AG20443 (cell line): ENCODE measurements at regions not wholly inside any gene's neighbourhood (a gene's known extent, or its start where the extent isn't known, plus 50 kb on each side); places are given as distances from the start of the nearest gene placed in this dataset.

Experiments used
- DNase-seq: peaks from one replicate; pipeline ENCODE4 v3.0.0; 2012; ENCODE audit warnings: low spot score, mixed read lengths

DNA sequence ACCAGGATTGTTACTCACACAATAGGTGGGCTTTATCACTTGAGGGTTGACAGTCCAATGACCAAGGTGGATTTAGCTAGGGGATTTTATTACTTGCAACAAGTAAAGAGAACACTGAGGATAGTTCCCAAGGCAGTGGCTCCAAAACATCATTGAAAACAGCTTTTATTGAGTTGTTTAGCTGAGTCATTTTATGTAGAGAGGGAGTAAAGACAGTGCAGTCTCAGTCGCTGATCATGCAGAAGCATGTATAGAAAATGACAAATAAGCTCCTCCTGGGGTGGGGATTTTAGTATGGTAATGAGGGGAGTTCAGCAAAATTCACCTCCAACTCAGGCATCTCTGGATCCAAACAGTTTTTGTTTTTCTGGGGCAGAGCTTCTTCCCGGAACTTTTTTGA is 163.0 kb upstream of the CCDC179 start:
- DNase-seq = no peak

DNA sequence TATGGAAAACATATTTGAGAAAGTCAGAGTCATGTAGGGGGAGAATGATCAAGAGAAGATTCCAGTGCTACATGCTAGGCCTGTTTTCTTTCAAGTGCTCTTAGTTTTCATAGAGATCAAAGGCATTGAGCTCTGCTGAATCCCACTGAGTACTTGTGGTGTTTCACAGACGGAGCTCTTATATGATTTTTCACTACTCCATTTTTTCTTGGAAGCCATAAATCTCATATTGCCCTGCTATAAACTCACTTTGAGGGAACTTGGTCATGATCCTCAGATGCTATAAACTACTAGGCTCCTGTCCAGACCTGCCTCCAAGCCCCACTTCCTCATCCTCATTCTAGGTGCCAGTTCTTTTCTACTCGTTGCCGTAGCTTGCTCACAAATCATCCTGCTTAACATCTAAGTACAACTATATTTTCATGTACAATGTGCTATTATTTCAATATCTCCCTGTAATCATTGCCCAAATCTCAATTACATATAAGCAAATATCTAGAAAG is 180.8 kb upstream of the CCDC179 start:
- DNase-seq = no peak

DNA sequence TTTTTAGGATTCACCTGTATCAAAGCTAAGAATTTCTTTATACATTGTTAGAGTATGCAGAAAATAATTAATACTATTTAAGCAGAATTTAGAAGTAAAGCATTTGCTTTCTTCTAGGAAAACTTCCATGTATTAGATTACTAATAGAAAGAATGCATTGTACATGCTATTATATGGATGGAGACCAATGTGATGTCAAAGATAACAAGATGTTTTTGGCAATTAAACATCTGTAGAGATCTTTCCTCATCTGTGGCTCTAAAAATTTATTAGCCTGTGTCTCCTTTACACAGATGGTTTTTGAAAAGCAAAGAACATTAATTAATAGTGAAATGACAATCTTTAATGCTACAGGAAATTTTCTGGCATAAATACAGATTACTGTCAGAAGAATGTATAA is 198.4 kb upstream of the CCDC179 start:
- DNase-seq = no peak

DNA sequence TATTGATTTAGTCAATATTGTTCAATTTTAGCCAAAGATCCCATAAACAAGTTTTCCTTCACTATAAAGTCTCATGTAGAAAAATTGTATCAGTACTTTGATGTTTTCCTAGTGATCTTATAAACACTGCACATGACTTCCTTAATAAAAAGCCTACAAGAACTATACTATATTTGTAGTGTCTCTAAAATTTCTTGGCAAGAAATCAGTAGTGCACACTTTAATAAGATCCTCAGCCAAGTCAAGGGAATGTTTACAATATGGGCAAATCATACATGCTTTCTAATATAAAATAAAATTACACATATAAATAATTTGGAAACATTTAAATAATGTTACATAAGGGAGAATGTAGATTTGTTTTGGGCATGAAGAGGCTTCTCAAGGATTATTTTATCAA is 203.0 kb upstream of the CCDC179 start:
- DNase-seq = no peak

DNA sequence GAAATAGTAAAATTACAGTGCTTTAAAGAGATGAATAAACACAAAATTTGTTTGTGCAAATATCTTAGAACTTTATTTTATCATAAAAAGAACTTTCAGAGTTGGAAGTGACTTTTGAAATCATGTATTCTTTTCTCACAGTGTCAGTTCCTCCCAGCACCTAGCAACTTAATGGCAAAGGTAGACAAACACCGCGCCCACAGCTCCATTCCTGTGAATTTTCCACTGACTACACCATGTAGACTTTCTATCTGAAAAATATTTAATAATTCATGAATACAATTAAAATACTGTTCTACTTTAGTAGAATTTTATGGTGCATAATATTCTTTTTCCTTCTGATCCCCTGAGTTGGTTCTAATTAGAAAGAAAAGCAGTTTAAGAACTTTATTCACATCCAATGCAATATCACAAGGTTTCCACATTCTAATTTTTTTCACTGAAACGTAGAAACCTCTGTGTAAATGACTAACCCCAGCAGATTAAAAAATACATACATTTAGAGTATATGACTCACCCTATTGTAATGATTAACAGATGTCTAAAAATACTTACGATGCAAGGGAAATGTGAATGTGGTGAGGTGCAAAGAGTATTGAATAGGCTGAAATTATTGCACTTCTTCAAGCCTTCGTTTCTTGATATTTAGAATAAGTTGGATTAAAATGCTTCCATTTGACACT is 218.2 kb upstream of the CCDC179 start:
- DNase-seq = no peak

DNA sequence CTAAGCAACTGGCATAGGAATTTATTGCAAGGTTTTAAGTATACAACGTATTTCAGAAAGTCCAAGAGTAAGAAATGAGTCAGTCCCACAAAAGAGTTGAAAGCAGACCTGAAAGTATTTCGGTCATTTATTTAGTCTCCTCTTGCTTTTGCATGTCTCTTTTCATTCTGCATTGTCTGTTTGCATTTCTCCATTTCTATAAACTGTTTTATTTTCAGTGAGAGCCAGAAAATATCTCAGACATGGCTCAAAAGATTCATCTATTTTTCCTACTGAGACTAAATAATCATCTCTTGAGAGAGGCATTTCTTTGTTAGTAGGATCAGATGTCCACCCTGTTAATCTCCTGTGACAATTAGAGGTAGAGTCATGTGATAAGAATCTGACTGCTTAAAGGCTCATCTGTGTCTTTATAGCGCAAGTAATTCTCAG is 219.1 kb upstream of the CCDC179 start:
- DNase-seq = no peak

DNA sequence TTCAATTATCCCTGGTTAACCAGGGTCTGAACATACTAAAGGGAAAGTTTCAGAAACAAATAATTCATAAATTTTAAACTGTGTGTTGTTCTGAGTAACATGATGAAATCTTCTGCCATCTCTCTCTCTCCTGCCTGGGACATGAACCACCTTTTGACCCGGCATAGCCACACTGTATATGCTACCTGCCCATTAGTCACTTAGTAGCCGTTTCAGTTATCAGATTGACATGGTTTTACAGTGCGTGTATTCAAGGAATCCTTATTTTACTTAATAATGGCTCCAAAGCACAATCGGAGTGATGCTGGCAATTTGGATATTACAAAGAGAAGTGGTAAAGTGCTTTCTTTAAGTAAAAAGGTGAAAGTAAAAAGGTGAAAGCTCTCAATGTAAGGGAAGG is 227.1 kb upstream of the CCDC179 start:
- DNase-seq = no peak

DNA sequence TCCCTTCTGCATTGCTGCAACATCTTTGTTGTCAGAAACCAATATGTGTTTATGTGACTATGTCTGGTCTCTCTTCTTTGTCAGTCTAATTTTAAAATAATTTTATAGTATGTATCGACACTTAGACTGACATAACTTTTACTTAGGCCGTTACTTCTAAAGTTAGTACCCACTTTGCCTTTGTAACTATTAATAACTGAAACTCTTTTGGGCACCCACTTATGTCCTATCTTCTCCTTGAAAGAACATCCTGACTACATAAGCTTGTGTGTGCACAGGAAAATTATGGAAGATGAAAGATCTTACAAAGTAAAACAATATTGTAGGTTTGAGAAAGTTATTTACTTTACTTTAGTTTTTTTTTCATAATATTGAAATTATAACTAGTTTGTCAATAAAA is 230.4 kb upstream of the CCDC179 start:
- no peak for DNase-seq

DNA sequence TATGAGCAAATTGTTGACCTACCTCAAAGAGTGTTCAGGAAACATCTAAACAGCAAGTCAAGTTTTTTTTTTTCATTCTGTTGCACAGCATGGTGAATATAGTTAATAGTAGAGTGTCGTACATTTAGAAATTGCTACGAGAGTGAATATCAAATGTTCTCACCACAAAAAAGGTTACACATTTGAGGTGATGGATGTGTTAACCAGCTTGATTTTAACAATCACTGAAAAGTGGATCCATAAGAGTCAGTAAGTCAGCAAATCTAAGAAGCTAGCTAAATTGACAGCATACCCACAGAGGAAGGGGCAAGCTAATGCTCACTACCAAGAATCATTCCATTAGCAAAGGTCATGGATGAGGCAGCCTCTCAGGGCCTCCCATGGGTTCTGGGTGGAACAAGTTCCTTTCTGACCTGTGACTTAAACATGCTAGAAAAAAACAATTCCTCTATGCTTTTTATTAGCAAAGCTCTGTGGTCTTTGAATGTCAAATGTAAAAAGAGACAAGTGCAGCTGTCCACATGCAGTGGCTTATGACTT is 235.4 kb upstream of the CCDC179 start:
- DNase-seq = no peak

DNA sequence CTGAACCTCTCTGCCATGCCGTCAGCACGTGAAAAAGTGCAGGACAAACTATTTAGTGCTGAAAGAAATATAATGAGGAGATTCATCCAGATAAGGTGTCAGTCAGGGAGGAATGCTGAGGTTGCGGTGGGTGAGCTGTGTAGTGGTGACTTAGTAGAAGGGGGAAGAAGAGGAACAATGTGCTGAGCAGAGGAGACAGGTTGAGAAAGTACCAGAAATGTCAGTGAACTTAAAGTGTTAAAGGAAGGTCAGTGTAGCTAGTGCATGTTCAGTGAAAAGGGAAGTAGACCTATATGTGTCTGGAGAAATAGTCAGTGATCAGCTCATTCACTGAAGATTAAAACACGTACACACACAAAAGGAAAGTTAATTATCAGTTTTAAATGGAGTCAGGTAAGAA is 237.6 kb upstream of the CCDC179 start:
- no peak for DNase-seq

DNA sequence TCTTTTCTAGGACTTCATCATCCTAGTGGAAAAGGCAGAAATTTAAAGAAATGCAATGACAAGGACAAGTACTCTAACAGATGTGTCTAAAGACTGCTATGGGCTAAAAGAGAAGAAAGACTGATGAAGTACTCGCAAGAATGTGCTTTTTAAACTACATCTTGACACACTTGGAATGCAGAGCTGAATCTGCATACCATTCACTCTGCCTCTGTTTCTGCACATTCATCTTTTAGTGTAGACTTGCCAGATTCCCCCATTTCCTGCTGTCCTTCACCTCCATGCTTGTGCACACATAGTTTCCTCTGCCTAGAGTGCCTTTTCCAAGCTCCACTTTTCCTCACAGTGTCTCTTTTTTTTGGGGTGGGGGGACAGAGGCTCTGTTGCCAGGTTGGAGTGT is 239.0 kb upstream of the CCDC179 start:
- DNase-seq = no peak

DNA sequence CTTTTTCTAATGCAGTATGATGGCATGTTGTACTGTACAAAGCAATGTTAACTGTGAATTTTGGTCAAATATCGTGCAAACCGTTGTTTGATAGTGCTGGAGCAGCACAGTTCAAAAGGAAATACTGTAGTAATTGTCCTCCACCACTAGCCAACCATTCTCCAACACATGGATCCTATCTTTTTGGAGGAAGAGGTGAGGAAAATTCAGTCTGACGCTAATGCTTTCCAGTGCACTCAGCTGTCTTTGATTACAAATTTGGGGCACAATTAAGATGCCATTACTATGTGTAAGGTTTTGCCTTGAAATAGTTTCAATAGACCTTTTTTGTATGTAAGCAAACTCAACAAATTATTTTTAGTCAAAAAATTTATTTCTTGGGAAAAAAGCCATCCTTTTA is 240.5 kb upstream of the CCDC179 start:
- no peak for DNase-seq

DNA sequence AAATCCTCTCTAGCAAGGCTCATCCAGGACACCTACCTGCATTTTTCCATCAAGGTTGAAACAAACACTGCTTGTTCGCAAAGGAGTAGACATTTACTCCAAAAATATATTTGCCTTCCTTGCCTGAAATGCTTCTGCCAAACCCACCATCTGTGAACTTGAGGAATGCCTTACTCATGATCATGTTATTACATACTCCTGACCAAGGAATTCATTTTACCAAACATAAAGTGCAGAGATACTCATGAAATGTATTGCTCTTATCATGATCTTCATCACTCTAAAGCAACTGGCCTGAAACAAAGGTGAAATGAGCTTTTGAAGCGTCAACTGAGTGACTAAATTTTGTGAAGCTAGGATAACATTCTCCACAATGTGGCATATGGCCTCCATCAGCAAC is 243.1 kb upstream of the CCDC179 start:
- DNase-seq = no peak

DNA sequence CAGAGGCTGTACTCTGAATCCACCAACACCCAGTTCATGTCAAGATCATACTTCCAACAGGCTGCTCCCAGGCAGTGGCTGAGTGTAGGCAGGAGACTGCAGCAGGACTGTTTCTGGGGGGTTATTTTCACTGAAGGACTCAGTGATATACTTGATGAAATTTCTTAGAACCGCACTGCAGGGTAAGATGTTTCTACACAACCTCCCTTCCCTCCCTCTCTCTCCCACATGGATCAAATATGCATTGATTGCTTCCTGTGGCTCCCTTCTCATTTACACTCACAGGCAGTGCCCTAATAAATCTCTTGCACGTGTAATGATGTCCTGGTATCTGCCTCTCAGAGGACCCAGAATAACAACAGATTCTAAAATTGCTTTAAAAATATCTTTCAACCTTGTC is 251.3 kb upstream of the CCDC179 start:
- DNase-seq = no peak

DNA sequence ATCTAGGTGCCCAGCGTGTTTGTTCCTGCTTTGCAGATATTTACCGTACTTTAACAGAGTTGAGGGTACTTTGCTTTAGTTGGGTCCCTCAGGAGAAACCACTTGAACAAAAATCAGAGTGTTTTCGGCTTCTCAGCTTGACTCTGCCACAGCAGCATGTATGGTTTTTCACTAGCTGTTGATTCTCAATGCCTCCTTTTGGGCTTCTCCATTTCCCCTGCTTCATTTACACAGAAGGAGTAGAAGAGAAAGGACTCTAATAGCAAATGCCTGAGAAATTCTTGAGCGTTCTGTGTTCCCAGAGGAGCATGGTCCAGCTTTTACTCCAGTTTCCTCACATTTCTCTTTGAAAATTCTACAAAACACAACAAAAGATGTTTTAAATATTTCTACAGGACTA is 252.1 kb upstream of the CCDC179 start:
- DNase-seq = no peak

DNA sequence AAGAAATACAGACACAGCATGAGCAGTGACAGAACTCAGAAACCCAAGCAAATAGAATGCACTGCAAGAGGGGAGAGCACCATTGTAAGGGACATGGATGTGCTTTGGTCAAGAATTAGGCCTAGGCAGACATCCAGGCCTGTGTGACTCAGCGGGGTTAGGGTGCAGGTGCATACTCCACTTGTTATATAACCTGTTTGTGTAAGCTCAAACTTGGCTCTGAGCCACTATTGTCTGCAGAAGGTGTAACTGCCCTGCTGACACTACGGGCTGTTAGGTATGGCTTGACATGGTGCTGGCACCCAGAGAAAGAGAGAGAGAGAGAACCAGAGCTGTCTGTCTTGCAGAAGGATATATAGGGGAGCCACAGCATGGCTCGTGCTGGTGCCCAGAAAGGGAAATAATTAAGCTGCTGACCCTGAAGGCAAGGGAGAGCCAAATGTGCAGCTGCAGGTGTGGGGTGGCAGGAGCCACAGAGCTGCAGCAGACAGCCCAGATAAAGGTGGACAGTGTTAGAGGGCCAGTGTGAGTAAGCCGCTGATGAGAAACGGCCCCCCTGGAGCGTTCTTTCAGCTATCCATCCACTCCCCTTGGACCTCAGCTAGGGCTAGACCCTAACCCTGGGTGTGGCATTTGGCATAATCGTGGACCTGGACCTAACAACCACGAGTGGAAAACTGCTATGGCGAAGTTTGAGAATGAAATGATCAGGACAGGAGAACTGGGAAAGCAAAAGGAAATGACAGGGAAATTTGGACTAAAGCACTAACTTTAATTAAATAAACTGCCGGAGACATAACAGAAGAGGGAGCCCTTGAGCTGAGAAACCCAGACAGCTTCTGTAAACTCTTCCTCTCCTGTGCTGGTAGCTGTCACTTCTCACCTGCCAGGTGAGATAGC is 253.0 kb upstream of the CCDC179 start:
- DNase-seq = peak; percentile 40

DNA sequence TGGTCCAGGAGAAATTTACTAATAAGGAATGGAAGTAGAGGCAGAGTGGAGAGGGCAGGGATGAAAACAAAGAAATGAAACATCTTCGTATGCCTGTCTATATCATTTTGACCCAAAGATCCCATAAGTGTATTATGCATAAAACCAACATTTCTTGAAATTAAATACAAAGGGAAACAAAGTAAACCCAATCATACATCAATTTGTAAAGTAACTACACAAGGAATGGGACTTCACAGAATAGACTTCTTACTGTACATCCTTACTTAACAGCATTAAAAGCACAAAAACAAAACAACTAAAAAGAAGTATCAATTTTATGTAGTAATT is 253.6 kb upstream of the CCDC179 start:
- no peak for DNase-seq

DNA sequence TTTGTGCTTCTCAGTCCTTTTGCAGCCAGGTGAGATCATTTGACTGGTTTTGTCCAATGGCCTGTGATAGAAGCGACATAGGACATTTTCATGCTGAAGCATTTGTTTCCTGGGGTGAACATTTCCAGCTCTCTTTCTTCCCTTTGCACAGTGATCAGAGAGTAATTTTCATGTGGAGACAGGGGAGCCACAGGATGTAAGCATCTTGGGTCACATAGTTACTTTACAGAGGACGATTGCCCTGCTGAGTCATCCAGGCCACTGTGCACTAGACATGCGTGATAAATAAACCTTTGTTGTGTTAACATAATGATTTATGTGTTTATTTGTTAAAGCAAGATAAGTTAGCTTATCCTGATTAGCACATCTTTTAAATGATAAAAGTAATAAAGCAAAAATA is 263.5 kb upstream of the CCDC179 start:
- no peak for DNase-seq

DNA sequence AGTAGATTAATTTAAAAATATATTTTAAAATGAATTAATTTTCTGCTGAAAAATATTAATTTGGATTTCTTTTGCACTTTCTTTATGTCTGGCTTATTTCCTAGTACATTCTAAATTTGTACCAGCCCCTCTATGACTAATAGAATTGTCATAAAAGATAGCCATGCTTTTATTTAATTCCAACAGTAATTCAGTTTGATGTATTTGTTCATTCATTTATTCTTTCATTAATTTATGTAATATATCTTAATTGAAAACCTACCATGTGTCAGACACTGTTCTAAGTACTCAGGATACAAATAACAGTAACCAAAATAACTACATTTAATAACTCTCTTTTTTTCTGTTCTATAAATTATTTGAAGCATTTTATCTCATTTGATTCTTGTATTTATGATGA is 264.0 kb upstream of the CCDC179 start:
- DNase-seq = no peak

DNA sequence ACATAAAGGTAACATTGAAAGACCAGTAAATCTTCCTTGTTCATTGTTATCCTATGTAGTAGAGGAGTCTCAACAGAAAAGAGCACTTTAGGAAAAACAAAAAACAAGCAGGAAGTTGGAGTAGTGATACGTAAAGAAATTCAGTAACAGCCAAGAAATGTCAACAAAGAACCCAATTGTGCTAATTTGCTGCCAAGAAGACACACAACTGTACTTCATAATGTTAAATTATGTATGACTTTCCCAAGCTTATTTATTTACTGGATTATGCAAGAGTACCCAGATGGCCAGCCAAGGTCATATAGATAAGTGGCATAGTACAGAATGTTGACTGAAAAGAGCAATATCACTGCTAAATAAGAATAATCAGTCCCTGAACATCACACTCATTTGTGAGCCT is 264.7 kb upstream of the CCDC179 start:
- no peak for DNase-seq

DNA sequence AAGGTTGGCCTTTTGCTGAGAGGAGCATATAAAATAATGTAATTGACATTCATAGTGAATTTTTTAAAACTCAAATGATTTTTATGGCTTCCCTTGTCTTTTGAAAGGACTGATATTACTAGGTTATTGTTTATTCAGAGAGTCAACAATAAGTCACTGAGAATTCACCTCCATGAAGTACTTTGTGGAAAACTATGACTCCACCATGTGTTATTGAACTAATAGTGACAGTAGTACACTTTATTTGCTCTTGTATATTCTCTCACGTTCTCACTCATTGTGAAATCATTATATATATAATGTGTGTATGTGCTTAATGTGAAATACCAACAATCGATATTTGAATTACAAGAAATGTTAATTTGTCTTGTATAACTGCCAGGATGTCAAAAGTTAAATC is 267.4 kb upstream of the CCDC179 start:
- DNase-seq = no peak

DNA sequence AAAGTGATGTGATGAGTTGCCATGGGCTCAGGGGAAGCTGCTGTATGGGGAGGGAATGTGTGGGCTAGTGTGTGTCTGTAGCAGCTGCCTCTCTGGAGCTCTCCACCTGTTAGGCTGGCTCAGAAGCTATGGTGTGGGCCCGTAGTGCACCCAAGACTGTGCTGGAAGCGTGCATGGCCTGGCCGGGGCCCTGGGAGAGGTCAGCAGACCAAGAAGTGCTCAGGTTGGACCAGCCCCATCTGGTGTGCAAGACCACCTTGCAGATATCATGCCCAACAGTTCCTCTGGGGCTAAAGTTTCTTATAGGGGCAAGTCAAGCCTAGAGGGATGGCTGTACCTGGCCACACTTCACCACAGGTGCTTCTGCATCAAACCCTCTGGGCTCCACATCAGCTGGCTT is 274.4 kb upstream of the CCDC179 start:
- DNase-seq = no peak

DNA sequence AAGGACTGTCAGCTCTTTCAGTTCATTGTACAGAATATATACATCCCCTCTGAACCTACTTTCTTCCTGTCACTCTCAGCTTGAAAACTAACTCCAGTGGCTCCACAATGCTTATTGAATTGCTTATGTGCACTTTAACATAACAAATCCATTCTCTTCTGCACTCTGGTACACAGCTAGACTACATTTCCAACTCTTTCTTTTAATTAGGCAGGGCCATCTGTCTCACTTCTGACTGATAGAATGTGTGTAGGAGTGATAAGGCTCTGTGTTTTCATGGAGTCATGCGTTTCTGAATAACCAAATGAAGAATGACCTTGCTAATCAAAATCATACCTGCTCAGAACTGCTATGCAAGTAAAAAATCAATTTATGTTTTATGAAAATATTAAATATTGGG is 278.5 kb upstream of the CCDC179 start:
- DNase-seq = no peak
